ENCODE measurements at regions not wholly inside any gene's neighbourhood (a gene's known extent, or its start where the extent isn't known, plus 50 kb on each side); places are given as distances from the start of the nearest gene placed in this dataset.

- CTCF ChIA-PET: interaction anchor here (0.6 to 1.6 kb wide), 10 partner anchors 9 to 657 kb away, joined by 3 to 4 read pairs (median 3); no protein-coding TSS in a partner anchor
- Histone ChIP-seq H3K4me2 (no peak overlapping the region), H3K9me3 (no peaks in the 10 kb centered on the region), H2AFZ (ENCODE audit: low read depth) (no peak overlapping the region), H4K20me1 (ENCODE audit: insufficient read depth) (no peaks in the 10 kb centered on the region), H3K36me3 (replicated peaks in 1 of 2; ENCODE audit: control insufficient read depth in 1 of 2, insufficient read depth in 2 of 2, low read length in 1 of 2) (no peaks in the 10 kb centered on the region), H3K27ac (ENCODE audit: low read depth in 2 of 2, low read length in 1 of 2) (no peak overlapping the region), H3F3A (replicated peaks; ENCODE audit: insufficient read depth) (no peaks in the 10 kb centered on the region), H3K9ac (no peak overlapping the region), H3K4me3 (ENCODE audit: low read depth in 2 of 2, low read length in 1 of 2) (no peak overlapping the region), H3K4me1 (ENCODE audit: control insufficient read depth in 1 of 2, insufficient read depth in 2 of 2, low read depth in 1 of 2, low read length in 1 of 2) (peaks cover 0 to 2% of the 10 kb centered on the region in 2 experiments; a peak in 1 of 4 replicates), H3K79me2 (ENCODE audit: insufficient read depth) (no peaks in the 10 kb centered on the region), H3K27me3 (ENCODE audit: insufficient read depth) (no peaks in the 10 kb centered on the region), H3K9me2 (no peaks in the 10 kb centered on the region)
- peak; percentile 59 for DNase-seq
- 53% methylated on average over 8 of the region's 8 CpGs for WGBS (ENCODE audit: low lambda C conversion rate)
- TF ChIP-seq RAD21 (IDR thresholded peaks at IDR 0.05; ENCODE audit: low read length): peak; percentile 65
- TF ChIP-seq RXRA (IDR thresholded peaks at IDR 0.05; ENCODE audit: borderline replicate concordance, low read depth): no peak
- no peak for TF ChIP-seq TEAD4 (IDR thresholded peaks at IDR 0.05; ENCODE audit: borderline replicate concordance, insufficient read depth)
- peak; percentile 63 for TF ChIP-seq CTCF (IDR thresholded peaks at IDR 0.05)
- peak; percentile 38; the same call in 1 of the 2 replicates for TF ChIP-seq SMC3 (IDR thresholded peaks at IDR 0.05; ENCODE audit: low read depth, low read length)
- POLR2A ChIA-PET: no interaction called here
Measured at GRCh38 chr2:6352906-6353515, 512.7 kb downstream of the CMPK2 start.

GRCh38 chr2:6353669-6354068 is 512.0 kb downstream of the CMPK2 start:
- Histone ChIP-seq H4K20me1 (ENCODE audit: insufficient read depth) (no peaks in the 10 kb centered on the region), H3K9me3 (no peaks in the 10 kb centered on the region), H3K27me3 (ENCODE audit: insufficient read depth) (no peaks in the 10 kb centered on the region), H3K4me3 (ENCODE audit: low read depth in 2 of 2, low read length in 1 of 2) (no peak overlapping the region), H3F3A (replicated peaks; ENCODE audit: insufficient read depth) (no peaks in the 10 kb centered on the region), H3K27ac (ENCODE audit: low read depth in 2 of 2, low read length in 1 of 2) (no peak overlapping the region), H3K9me2 (no peaks in the 10 kb centered on the region), H3K79me2 (ENCODE audit: insufficient read depth) (no peaks in the 10 kb centered on the region), H3K36me3 (replicated peaks in 1 of 2; ENCODE audit: control insufficient read depth in 1 of 2, insufficient read depth in 2 of 2, low read length in 1 of 2) (no peaks in the 10 kb centered on the region), H3K4me1 (ENCODE audit: control insufficient read depth in 1 of 2, insufficient read depth in 2 of 2, low read depth in 1 of 2, low read length in 1 of 2) (peaks cover 0 to 2% of the 10 kb centered on the region in 2 experiments; a peak in 1 of 4 replicates), H3K9ac (no peak overlapping the region), H3K4me2 (no peak overlapping the region), H2AFZ (ENCODE audit: low read depth) (no peak overlapping the region)
- WGBS (ENCODE audit: low lambda C conversion rate): 68% methylated on average over 4 of the region's 4 CpGs
- ChIA-PET POLR2A (no interaction called here), CTCF (interaction anchor here (0.6 to 1.6 kb wide), 10 partner anchors 10 to 1835 kb away, joined by 3 to 4 read pairs (median 3); no protein-coding TSS in a partner anchor)
- DNase-seq: no peak
- TF ChIP-seq ZBTB33 (IDR thresholded peaks at IDR 0.05; ENCODE audit: borderline replicate concordance, low read depth) (no peak), TEAD4 (IDR thresholded peaks at IDR 0.05; ENCODE audit: borderline replicate concordance, insufficient read depth) (no peak), EZH2phosphoT487 (IDR thresholded peaks at IDR 0.05; ENCODE audit: borderline replicate concordance, low read depth) (no peak), CTCF (IDR thresholded peaks at IDR 0.05) (no peak), SIN3A (IDR thresholded peaks at IDR 0.05; ENCODE audit: borderline replicate concordance, low read depth, low read length) (no peak), CHD2 (IDR thresholded peaks at IDR 0.05; ENCODE audit: low read length, partially characterized antibody) (no peak), RCOR1 (IDR thresholded peaks at IDR 0.05; ENCODE audit: low read length) (no peak), FOXM1 (IDR thresholded peaks at IDR 0.05; ENCODE audit: low read depth) (no peak), TAF1 (IDR thresholded peaks at IDR 0.05; ENCODE audit: borderline replicate concordance, low read depth, low read length) (no peak), SMC3 (IDR thresholded peaks at IDR 0.05; ENCODE audit: low read depth, low read length) (no peak)

Measured in SK-N-SH (cell line).